ENCODE measurements at regions not wholly inside any gene's neighbourhood (a gene's known extent, or its start where the extent isn't known, plus 50 kb on each side); places are given as distances from the start of the nearest gene placed in this dataset.

- no peak for DNase-seq (ENCODE audit: extremely low read depth, low read depth)
- TF ChIP-seq CTCF (IDR thresholded peaks at IDR 0.05; ENCODE audit: low read depth, low read length): no peak
Observed at GRCh38 chr14:101478096-101478495, 83.2 kb upstream of the DIO3 start.

GRCh38 chr14:101478796-101479410 is 82.4 kb upstream of the DIO3 start:
- DNase-seq (ENCODE audit: extremely low read depth, low read depth): no peak

GRCh38 chr14:101480022-101480746 is 81.1 kb upstream of the DIO3 start:
- DNase-seq (ENCODE audit: extremely low read depth, low read depth): no peak
- TF ChIP-seq CTCF (IDR thresholded peaks at IDR 0.05; ENCODE audit: low read depth, low read length): no peak

More at GRCh38 chr14:101478796-101479410, 82.4 kb upstream of the DIO3 start:
- no peak for TF ChIP-seq CTCF (IDR thresholded peaks at IDR 0.05; ENCODE audit: low read depth, low read length)

GRCh38 chr14:101480747-101481530 is 80.4 kb upstream of the DIO3 start:
- peak; percentile 44 for DNase-seq (ENCODE audit: extremely low read depth, low read depth)
- no peak for TF ChIP-seq CTCF (IDR thresholded peaks at IDR 0.05; ENCODE audit: low read depth, low read length)

GRCh38 chr14:101481557-101481956 is 79.7 kb upstream of the DIO3 start:
- no peak for TF ChIP-seq CTCF (IDR thresholded peaks at IDR 0.05; ENCODE audit: low read depth, low read length)
- no peak for DNase-seq (ENCODE audit: extremely low read depth, low read depth)

- DNase-seq (ENCODE audit: extremely low read depth, low read depth): no peak
- no peak for TF ChIP-seq CTCF (IDR thresholded peaks at IDR 0.05; ENCODE audit: low read depth, low read length)
Observed at GRCh38 chr14:101482066-101482465, 79.2 kb upstream of the DIO3 start.

GRCh38 chr14:101483829-101484228 is 77.5 kb upstream of the DIO3 start:
- DNase-seq (ENCODE audit: extremely low read depth, low read depth): no peak
- TF ChIP-seq CTCF (IDR thresholded peaks at IDR 0.05; ENCODE audit: low read depth, low read length): no peak

Measured in AG09319 (cell line).